Endodermal cell (in vitro differentiated cells): ENCODE measurements at regions not wholly inside any gene's neighbourhood (a gene's known extent, or its start where the extent isn't known, plus 50 kb on each side); places are given as distances from the start of the nearest gene placed in this dataset.

ENCODE experiments used
- DNase-seq: peaks from one replicate; pipeline ENCODE4 v3.0.0-alpha.2; 2017
- H3K27ac ChIP-seq: 2 replicates; pipeline ENCODE4 v1.5.1; 2013; ENCODE audit warnings: mild to moderate bottlenecking, low read depth, low read length, moderate library complexity
- H3K27me3 ChIP-seq: 2 replicates; pipeline ENCODE4 v1.6.1; 2013; ENCODE audit warnings: mild to moderate bottlenecking, low read length, moderate library complexity; ENCODE audit not compliant: insufficient read depth, control insufficient read depth, poor library complexity, severe bottlenecking
- H3K36me3 ChIP-seq: 2 replicates; pipeline ENCODE4 v1.7.0; 2013; ENCODE audit warnings: mild to moderate bottlenecking, low read length, moderate library complexity; ENCODE audit not compliant: control insufficient read depth, insufficient read depth
- H3K4me1 ChIP-seq: one replicate; pipeline ENCODE4 v1.7.0; 2013; ENCODE audit warnings: low read length; ENCODE audit not compliant: control insufficient read depth, insufficient read depth
- H3K4me3 ChIP-seq: 2 replicates; pipeline ENCODE4 v1.5.1; 2013; ENCODE audit warnings: mild to moderate bottlenecking, low read length, moderate library complexity
- H3K9ac ChIP-seq: 2 replicates; pipeline ENCODE4 v1.6.1; 2013; ENCODE audit warnings: mild to moderate bottlenecking, low read length, moderate library complexity; ENCODE audit not compliant: poor library complexity, severe bottlenecking; ENCODE audit errors: extremely low read depth
- H3K9me3 ChIP-seq: 2 replicates; pipeline ENCODE4 v1.6.1; 2013; ENCODE audit warnings: mild to moderate bottlenecking, low read length, moderate library complexity; ENCODE audit not compliant: control insufficient read depth
- H3K27ac Mint-ChIP-seq: 2 replicates; pipeline ENCODE4 v1.8.0; 2020; ENCODE audit warnings: mixed read lengths
- H3K27me3 Mint-ChIP-seq: 2 replicates; pipeline ENCODE4 v1.8.0; 2021; ENCODE audit warnings: mild to moderate bottlenecking, mixed read lengths; ENCODE audit not compliant: insufficient read depth
- H3K36me3 Mint-ChIP-seq: 2 replicates; pipeline ENCODE4 v1.8.0; 2020; ENCODE audit warnings: low read depth, mixed read lengths
- H3K4me1 Mint-ChIP-seq: 2 replicates; pipeline ENCODE4 v1.8.0; 2020; ENCODE audit warnings: mixed read lengths
- H3K4me3 Mint-ChIP-seq: 2 replicates; pipeline ENCODE4 v1.8.0; 2020; ENCODE audit warnings: mild to moderate bottlenecking, moderate library complexity, mixed read lengths
- H3K9me3 Mint-ChIP-seq: 2 replicates; pipeline ENCODE4 v1.8.0; 2020; ENCODE audit warnings: mild to moderate bottlenecking, mixed read lengths
- CTCF ChIP-seq: fragments of 200-600 bp; sonication (generic); conservative IDR thresholded peaks from 2 replicates; pipeline ENCODE4 v1.5.0; 2021; ENCODE audit warnings: antibody characterized with exemption, mild to moderate bottlenecking
- WGBS, 2 experiments: methylation state at CpG; one replicate each; pipeline versions ENCODE4 v1.1.5 to v1.1.7; 2013; ENCODE audit warnings: missing lambda C conversion rate in 2 of 2, mixed read lengths in 1 of 2; ENCODE audit not compliant: insufficient coverage in 1 of 2, insufficient read length in 1 of 2; 5-methylcytosine and 5-hydroxymethylcytosine counted together

DNA sequence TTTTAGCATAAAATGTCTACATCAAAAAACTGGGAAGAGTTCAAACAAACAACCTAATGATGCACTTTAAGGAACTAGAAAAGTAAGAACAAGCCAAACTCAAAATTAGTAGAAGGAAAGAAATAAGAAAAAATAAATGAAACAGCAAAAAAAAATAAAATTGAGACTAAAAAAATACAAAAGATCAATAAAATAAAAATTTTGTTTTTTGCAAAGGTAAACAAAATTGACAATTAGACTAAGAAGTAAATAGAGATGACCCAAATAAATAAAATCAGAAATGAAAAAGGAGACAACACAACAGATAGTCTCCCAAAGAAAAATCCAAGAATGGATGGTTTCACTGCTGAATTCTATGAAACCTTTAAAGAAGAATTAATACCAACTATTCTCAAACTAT is 89.6 kb upstream of the MME start:
- no peaks in the 10 kb centered on the region for H3K4me1 ChIP-seq
- no peak for TF ChIP-seq CTCF
- no peaks in the 10 kb centered on the region for H3K27me3 ChIP-seq
- H3K4me1 Mint-ChIP-seq, result peaks cover 4% of the 10 kb centered on the region
- H3K9me3 Mint-ChIP-seq, result peaks cover 10% of the 10 kb centered on the region
- H3K36me3 Mint-ChIP-seq, result no peaks in the 10 kb centered on the region
- no peak overlapping the region for H3K27ac ChIP-seq
- no peak overlapping the region for H3K27ac Mint-ChIP-seq
- H3K9me3 ChIP-seq, result no peaks in the 10 kb centered on the region
- DNase-seq, result no peak
- H3K36me3 ChIP-seq, result no peaks in the 10 kb centered on the region
- no peaks in the 10 kb centered on the region for H3K27me3 Mint-ChIP-seq
- no peak overlapping the region for H3K9ac ChIP-seq
- no peak overlapping the region for H3K4me3 ChIP-seq
- no peak overlapping the region for H3K4me3 Mint-ChIP-seq

- Histone ChIP-seq H3K27ac (no peak overlapping the region), H3K27me3 (no peaks in the 10 kb centered on the region), H3K9me3 (no peaks in the 10 kb centered on the region), H3K4me3 (no peak overlapping the region), H3K9ac (no peak overlapping the region), H3K4me1 (no peaks in the 10 kb centered on the region), H3K36me3 (no peaks in the 10 kb centered on the region)
- Mint-ChIP-seq H3K4me1 (peaks cover 4% of the 10 kb centered on the region), H3K36me3 (no peaks in the 10 kb centered on the region), H3K27me3 (no peaks in the 10 kb centered on the region), H3K4me3 (no peak overlapping the region), H3K27ac (no peak overlapping the region), H3K9me3 (peaks cover 15% of the 10 kb centered on the region)
- no peak for TF ChIP-seq CTCF
- 92% methylated on average over 1 of the region's 1 CpG; no CpG with 5 or more reads in 1 of the 2 experiments for WGBS, 2 experiments
- DNase-seq, result no peak
Measured at GRCh38 chr3:154987846-154988245, 92.3 kb upstream of the MME start.

DNA sequence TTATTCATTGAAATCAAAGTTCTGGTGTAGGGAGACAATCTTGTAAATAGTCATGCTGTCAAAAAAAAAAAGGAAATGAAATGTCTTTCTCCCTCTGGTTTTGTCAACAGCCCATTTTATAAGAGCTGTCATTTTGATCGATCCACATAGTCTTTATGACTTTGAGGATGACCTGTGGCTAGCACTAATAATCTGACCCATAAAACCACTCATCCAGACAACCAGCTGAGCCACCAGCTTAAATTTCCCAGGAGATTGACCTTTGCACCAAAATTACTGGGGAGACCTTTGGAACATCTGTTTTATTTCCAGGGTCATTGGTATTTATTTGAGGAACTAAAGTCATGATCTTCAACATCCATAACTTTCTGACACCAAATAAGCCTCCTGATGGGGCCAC is 98.5 kb upstream of the MME start:
- DNase-seq, result no peak
- Mint-ChIP-seq H3K27ac (no peak overlapping the region), H3K9me3 (peaks cover 12% of the 10 kb centered on the region), H3K4me3 (no peak overlapping the region), H3K4me1 (no peaks in the 10 kb centered on the region), H3K36me3 (no peaks in the 10 kb centered on the region), H3K27me3 (no peaks in the 10 kb centered on the region)
- Histone ChIP-seq H3K4me1 (no peaks in the 10 kb centered on the region), H3K4me3 (no peak overlapping the region), H3K27me3 (no peaks in the 10 kb centered on the region), H3K9me3 (no peaks in the 10 kb centered on the region), H3K9ac (no peak overlapping the region), H3K36me3 (no peaks in the 10 kb centered on the region), H3K27ac (no peak overlapping the region)
- WGBS, 2 experiments, result 92% methylated on average over 1 of the region's 1 CpG; no CpG with 5 or more reads in 1 of the 2 experiments
- TF ChIP-seq CTCF, result no peak
